Progenitor cell of endocrine pancreas (in vitro differentiated cells): ENCODE measurements at regions not wholly inside any gene's neighbourhood (a gene's known extent, or its start where the extent isn't known, plus 50 kb on each side); places are given as distances from the start of the nearest gene placed in this dataset.

Experiments
- DNase-seq: peaks from one replicate; pipeline ENCODE4 v3.0.0; 2021; ENCODE audit warnings: low spot score; ENCODE audit not compliant: unreplicated experiment
- H3K27ac Mint-ChIP-seq: 2 replicates; pipeline ENCODE4 v1.8.0; 2021; ENCODE audit warnings: mild to moderate bottlenecking, moderate library complexity, mixed read lengths
- H3K27me3 Mint-ChIP-seq: 2 replicates; pipeline ENCODE4 v1.8.0; 2021; ENCODE audit warnings: mixed read lengths
- H3K36me3 Mint-ChIP-seq: 2 replicates; pipeline ENCODE4 v1.8.0; 2022; ENCODE audit warnings: mixed read lengths; ENCODE audit not compliant: insufficient read depth
- H3K4me1 Mint-ChIP-seq: 2 replicates; pipeline ENCODE4 v1.8.0; 2021; ENCODE audit warnings: low read depth, mixed read lengths
- H3K4me3 Mint-ChIP-seq: 2 replicates; pipeline ENCODE4 v1.8.0; 2021; ENCODE audit warnings: low read depth, mild to moderate bottlenecking, moderate library complexity, mixed read lengths
- H3K9me3 Mint-ChIP-seq: 2 replicates; pipeline ENCODE4 v1.8.0; 2021; ENCODE audit warnings: low read depth, mixed read lengths
- TF ChIP-seq, protein P1 (sequence below): fragments of 200-600 bp; sonication (generic); IDR thresholded peaks from one replicate; pipeline ENCODE4 v1.5.0; 2021; ENCODE audit warnings: antibody characterized with exemption, mild to moderate bottlenecking; ENCODE audit not compliant: unreplicated experiment

- peaks cover 26% of the 10 kb centered on the region for H3K4me1 Mint-ChIP-seq
- peaks cover 16% of the 10 kb centered on the region for H3K9me3 Mint-ChIP-seq
- no peaks in the 10 kb centered on the region for H3K27me3 Mint-ChIP-seq
- DNase-seq = no peak
- H3K27ac Mint-ChIP-seq = no peak overlapping the region
- H3K36me3 Mint-ChIP-seq = peaks cover 9% of the 10 kb centered on the region
- H3K4me3 Mint-ChIP-seq = no peak overlapping the region
- TF ChIP-seq, protein P1, sequence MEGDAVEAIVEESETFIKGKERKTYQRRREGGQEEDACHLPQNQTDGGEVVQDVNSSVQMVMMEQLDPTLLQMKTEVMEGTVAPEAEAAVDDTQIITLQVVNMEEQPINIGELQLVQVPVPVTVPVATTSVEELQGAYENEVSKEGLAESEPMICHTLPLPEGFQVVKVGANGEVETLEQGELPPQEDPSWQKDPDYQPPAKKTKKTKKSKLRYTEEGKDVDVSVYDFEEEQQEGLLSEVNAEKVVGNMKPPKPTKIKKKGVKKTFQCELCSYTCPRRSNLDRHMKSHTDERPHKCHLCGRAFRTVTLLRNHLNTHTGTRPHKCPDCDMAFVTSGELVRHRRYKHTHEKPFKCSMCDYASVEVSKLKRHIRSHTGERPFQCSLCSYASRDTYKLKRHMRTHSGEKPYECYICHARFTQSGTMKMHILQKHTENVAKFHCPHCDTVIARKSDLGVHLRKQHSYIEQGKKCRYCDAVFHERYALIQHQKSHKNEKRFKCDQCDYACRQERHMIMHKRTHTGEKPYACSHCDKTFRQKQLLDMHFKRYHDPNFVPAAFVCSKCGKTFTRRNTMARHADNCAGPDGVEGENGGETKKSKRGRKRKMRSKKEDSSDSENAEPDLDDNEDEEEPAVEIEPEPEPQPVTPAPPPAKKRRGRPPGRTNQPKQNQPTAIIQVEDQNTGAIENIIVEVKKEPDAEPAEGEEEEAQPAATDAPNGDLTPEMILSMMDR = no peak
Observed at GRCh38 chr18:41416044-41416443, 539.0 kb upstream of the PIK3C3 start.

GRCh38 chr18:41410006-41410405, 545.0 kb upstream of the PIK3C3 start:
- Mint-ChIP-seq H3K4me3 (no peak overlapping the region), H3K27ac (no peak overlapping the region), H3K9me3 (peaks cover 8% of the 10 kb centered on the region), H3K4me1 (peaks cover 16% of the 10 kb centered on the region), H3K27me3 (no peaks in the 10 kb centered on the region), H3K36me3 (peaks cover 3% of the 10 kb centered on the region)
- no peak for DNase-seq
- TF ChIP-seq, protein P1 = no peak

GRCh38 chr18:41406834-41407233, 548.2 kb upstream of the PIK3C3 start:
- Mint-ChIP-seq H3K27me3 (no peaks in the 10 kb centered on the region), H3K27ac (no peak overlapping the region), H3K4me1 (peaks cover 8% of the 10 kb centered on the region), H3K4me3 (no peak overlapping the region), H3K36me3 (no peaks in the 10 kb centered on the region), H3K9me3 (peaks cover 3% of the 10 kb centered on the region)
- no peak for DNase-seq
- TF ChIP-seq, protein P1 = no peak

GRCh38 chr18:41396861-41397260, 558.2 kb upstream of the PIK3C3 start:
- DNase-seq = no peak
- Mint-ChIP-seq H3K36me3 (no peaks in the 10 kb centered on the region), H3K9me3 (no peaks in the 10 kb centered on the region), H3K27me3 (no peaks in the 10 kb centered on the region), H3K27ac (no peak overlapping the region), H3K4me1 (peaks cover 5% of the 10 kb centered on the region), H3K4me3 (no peak overlapping the region)
- TF ChIP-seq, protein P1 = no peak

- Mint-ChIP-seq H3K9me3 (no peaks in the 10 kb centered on the region), H3K4me1 (peaks cover 12% of the 10 kb centered on the region), H3K4me3 (no peak overlapping the region), H3K27ac (no peak overlapping the region), H3K27me3 (no peaks in the 10 kb centered on the region), H3K36me3 (no peaks in the 10 kb centered on the region)
- TF ChIP-seq, protein P1 = no peak
- no peak for DNase-seq
Observed at GRCh38 chr18:41396211-41396610, 558.8 kb upstream of the PIK3C3 start.

GRCh38 chr18:41395695-41396094, 559.3 kb upstream of the PIK3C3 start:
- Mint-ChIP-seq H3K27ac (no peak overlapping the region), H3K4me1 (peaks cover 15% of the 10 kb centered on the region), H3K27me3 (no peaks in the 10 kb centered on the region), H3K9me3 (no peaks in the 10 kb centered on the region), H3K4me3 (no peak overlapping the region), H3K36me3 (no peaks in the 10 kb centered on the region)
- TF ChIP-seq, protein P1 = peak; percentile 35
- no peak for DNase-seq
